Neural cell (in vitro differentiated cells): ENCODE measurements at regions not wholly inside any gene's neighbourhood (a gene's known extent, or its start where the extent isn't known, plus 50 kb on each side); places are given as distances from the start of the nearest gene placed in this dataset.

Experiments
- H2AFZ ChIP-seq: fragments of 200-600, 300-800 bp; sonication (generic), shearing (Covaris generic); 2 replicates; pipeline ENCODE4 v1.6.0; 2014; ENCODE audit warnings: low read depth, mild to moderate bottlenecking, antibody characterized with exemption, low read length, moderate library complexity
- H3F3A ChIP-seq: fragments of 200-600 bp; shearing (Covaris generic); 2 replicates; pipeline ENCODE4 v1.6.1; 2016; ENCODE audit warnings: mild to moderate bottlenecking, moderate library complexity, mixed read lengths, antibody characterized with exemption, low read length; ENCODE audit not compliant: insufficient read depth, poor library complexity, severe bottlenecking
- H3K27ac ChIP-seq: fragments of 200-600, 300-800 bp; sonication (generic), shearing (Covaris generic); 2 replicates; pipeline ENCODE4 v1.5.1; 2014; ENCODE audit warnings: mild to moderate bottlenecking, low read length, moderate library complexity
- H3K27me3 ChIP-seq: fragments of 300-800, 200-600 bp; sonication (generic), shearing (Covaris generic); 2 replicates; pipeline ENCODE4 v1.6.0; 2014; ENCODE audit warnings: mild to moderate bottlenecking, low read depth, low read length, moderate library complexity; ENCODE audit not compliant: insufficient read depth
- H3K36me3 ChIP-seq: fragments of 300-800, 200-600 bp; sonication (generic), shearing (Covaris generic); 2 replicates; pipeline ENCODE4 v1.5.1; 2014; ENCODE audit warnings: mild to moderate bottlenecking, antibody characterized with exemption, low read length, moderate library complexity; ENCODE audit not compliant: insufficient read depth
- H3K4me2 ChIP-seq: fragments of 300-800, 200-600 bp; sonication (generic), shearing (Covaris generic); 2 replicates; pipeline ENCODE4 v1.6.0; 2014; ENCODE audit warnings: mild to moderate bottlenecking, low read length
- H3K4me3 ChIP-seq: fragments of 300-800, 200-600 bp; sonication (generic), shearing (Covaris generic); 2 replicates; pipeline ENCODE4 v1.5.1; 2014; ENCODE audit warnings: mild to moderate bottlenecking, low read length, moderate library complexity
- H3K79me2 ChIP-seq: fragments of 200-600 bp; shearing (Covaris generic); replicated peaks from 2 replicates; pipeline ENCODE4 v1.6.0; 2014; ENCODE audit warnings: mild to moderate bottlenecking, low read length, moderate library complexity; ENCODE audit not compliant: insufficient read depth
- H3K9ac ChIP-seq: fragments of 300-800, 200-600 bp; sonication (generic), shearing (Covaris generic); 2 replicates; pipeline ENCODE4 v1.6.1; 2016; ENCODE audit warnings: mild to moderate bottlenecking, low read length, mixed read lengths
- H3K9me2 ChIP-seq: fragments of 200-600 bp; shearing (Covaris generic); 2 replicates; pipeline ENCODE4 v1.6.1; 2016; ENCODE audit warnings: mild to moderate bottlenecking, low read length, mixed read lengths; ENCODE audit not compliant: insufficient read depth
- H3K9me3 ChIP-seq: fragments of 200-600, 300-800 bp; sonication (generic), shearing (Covaris generic); 2 replicates; pipeline ENCODE4 v1.6.1; 2016; ENCODE audit warnings: mild to moderate bottlenecking, mixed run types, low read length, moderate library complexity, mixed read lengths
- H4K20me1 ChIP-seq: fragments of 200-600 bp; shearing (Covaris generic); 2 replicates; pipeline ENCODE4 v1.6.1; 2016; ENCODE audit warnings: mild to moderate bottlenecking, mixed run types; ENCODE audit not compliant: insufficient read depth
- CTCF ChIP-seq: fragments of 450-650 bp; IDR thresholded peaks from 2 replicates; pipeline ENCODE4 v1.5.1; 2014; ENCODE audit warnings: antibody characterized with exemption, mild to moderate bottlenecking, moderate library complexity; ENCODE audit not compliant: poor library complexity, severe bottlenecking
- EP300 ChIP-seq: fragments of 450-650 bp; conservative IDR thresholded peaks from 2 replicates; pipeline ENCODE4 v1.6.1; 2014; ENCODE audit warnings: antibody characterized with exemption, mild to moderate bottlenecking, moderate library complexity; ENCODE audit not compliant: poor library complexity, severe bottlenecking
- EZH2 ChIP-seq: fragments of 200-600, 300-800 bp; shearing (Covaris generic), sonication (generic); IDR thresholded peaks from 2 replicates; pipeline ENCODE4 v1.6.1; 2014; ENCODE audit warnings: antibody characterized with exemption, low read length, borderline replicate concordance, mild to moderate bottlenecking; ENCODE audit not compliant: insufficient read depth, poor library complexity, severe bottlenecking
- MXI1 ChIP-seq: fragments of 450-650 bp; conservative IDR thresholded peaks from 2 replicates; pipeline ENCODE4 v1.6.1; 2014; ENCODE audit warnings: antibody characterized with exemption, mild to moderate bottlenecking; ENCODE audit not compliant: poor library complexity, severe bottlenecking
- POLR2AphosphoS5 ChIP-seq: IDR thresholded peaks from 2 replicates; pipeline ENCODE4 v1.6.1; 2012
- RAD21 ChIP-seq: fragments of 450-650 bp; conservative IDR thresholded peaks from 2 replicates; pipeline ENCODE4 v1.6.1; 2014; ENCODE audit warnings: antibody characterized with exemption, mild to moderate bottlenecking, moderate library complexity
- SMC3 ChIP-seq: fragments of 450-650 bp; conservative IDR thresholded peaks from 2 replicates; pipeline ENCODE4 v1.6.1; 2014; ENCODE audit warnings: antibody characterized with exemption, mild to moderate bottlenecking, moderate library complexity; ENCODE audit not compliant: poor library complexity
- TAF1 ChIP-seq: IDR thresholded peaks from 2 replicates; pipeline ENCODE4 v1.6.1; 2012; ENCODE audit warnings: low read depth
- TF ChIP-seq, protein P1 (sequence below): IDR thresholded peaks from 2 replicates; pipeline ENCODE4 v1.6.1; 2012; ENCODE audit warnings: borderline replicate concordance

DNA sequence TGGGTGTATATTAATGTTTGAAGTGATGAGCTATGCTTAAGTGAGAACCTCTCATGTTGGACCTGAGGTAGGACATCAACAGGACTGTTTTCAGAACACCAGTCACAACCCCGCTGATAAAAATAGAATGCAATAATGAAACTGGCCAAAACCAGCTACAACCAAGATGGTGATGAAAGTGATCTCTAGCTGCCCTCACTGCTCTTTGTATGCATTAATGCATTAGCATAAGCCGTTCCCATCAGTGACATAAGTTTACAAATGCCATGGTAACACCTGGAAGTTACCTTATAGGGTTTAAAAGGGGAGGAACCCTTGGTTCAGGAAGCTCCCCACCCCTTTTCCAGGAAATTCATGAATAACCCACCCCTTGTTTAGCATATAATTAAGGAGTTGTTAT lies 672.5 kb upstream of the EEF2KMT start:
- Histone ChIP-seq H3K4me2 (no peak overlapping the region), H3K27me3 (no peaks in the 10 kb centered on the region), H3K4me3 (no peak overlapping the region), H2AFZ (no peak overlapping the region), H4K20me1 (no peaks in the 10 kb centered on the region), H3K79me2 (no peaks in the 10 kb centered on the region), H3K9ac (no peak overlapping the region), H3F3A (no peaks in the 10 kb centered on the region), H3K9me2 (no peaks in the 10 kb centered on the region), H3K36me3 (no peaks in the 10 kb centered on the region), H3K27ac (no peak overlapping the region), H3K9me3 (no peaks in the 10 kb centered on the region)
- TF ChIP-seq MXI1 (no peak), TAF1 (no peak), SMC3 (no peak), EZH2 (no peak)
- TF ChIP-seq, protein P1, sequence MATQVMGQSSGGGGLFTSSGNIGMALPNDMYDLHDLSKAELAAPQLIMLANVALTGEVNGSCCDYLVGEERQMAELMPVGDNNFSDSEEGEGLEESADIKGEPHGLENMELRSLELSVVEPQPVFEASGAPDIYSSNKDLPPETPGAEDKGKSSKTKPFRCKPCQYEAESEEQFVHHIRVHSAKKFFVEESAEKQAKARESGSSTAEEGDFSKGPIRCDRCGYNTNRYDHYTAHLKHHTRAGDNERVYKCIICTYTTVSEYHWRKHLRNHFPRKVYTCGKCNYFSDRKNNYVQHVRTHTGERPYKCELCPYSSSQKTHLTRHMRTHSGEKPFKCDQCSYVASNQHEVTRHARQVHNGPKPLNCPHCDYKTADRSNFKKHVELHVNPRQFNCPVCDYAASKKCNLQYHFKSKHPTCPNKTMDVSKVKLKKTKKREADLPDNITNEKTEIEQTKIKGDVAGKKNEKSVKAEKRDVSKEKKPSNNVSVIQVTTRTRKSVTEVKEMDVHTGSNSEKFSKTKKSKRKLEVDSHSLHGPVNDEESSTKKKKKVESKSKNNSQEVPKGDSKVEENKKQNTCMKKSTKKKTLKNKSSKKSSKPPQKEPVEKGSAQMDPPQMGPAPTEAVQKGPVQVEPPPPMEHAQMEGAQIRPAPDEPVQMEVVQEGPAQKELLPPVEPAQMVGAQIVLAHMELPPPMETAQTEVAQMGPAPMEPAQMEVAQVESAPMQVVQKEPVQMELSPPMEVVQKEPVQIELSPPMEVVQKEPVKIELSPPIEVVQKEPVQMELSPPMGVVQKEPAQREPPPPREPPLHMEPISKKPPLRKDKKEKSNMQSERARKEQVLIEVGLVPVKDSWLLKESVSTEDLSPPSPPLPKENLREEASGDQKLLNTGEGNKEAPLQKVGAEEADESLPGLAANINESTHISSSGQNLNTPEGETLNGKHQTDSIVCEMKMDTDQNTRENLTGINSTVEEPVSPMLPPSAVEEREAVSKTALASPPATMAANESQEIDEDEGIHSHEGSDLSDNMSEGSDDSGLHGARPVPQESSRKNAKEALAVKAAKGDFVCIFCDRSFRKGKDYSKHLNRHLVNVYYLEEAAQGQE = no peak

DNA sequence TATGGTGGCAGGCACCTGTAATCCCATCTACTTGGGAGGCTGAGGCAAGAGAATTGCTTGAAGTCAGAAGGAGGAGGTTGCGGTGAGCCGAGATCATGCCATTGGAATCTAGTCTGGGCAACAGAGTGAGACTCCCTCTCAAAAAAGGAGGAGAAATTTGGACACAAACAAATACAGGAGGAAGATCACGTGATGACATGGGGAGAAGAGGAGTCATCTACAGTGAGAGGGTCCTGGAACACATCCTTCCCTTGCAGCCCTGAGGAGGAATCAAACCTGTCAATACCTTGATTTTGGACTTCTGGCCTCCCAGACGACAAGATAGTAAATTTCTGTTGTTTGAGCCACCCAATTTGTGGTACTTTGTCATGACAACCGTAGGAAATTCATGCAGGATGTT lies 671.9 kb upstream of the EEF2KMT start:
- Histone ChIP-seq H3K9me3 (no peaks in the 10 kb centered on the region), H2AFZ (no peak overlapping the region), H3K4me2 (no peak overlapping the region), H3F3A (no peaks in the 10 kb centered on the region), H3K9ac (no peak overlapping the region), H3K79me2 (no peaks in the 10 kb centered on the region), H3K36me3 (no peaks in the 10 kb centered on the region), H3K9me2 (no peaks in the 10 kb centered on the region), H3K4me3 (no peak overlapping the region), H3K27me3 (no peaks in the 10 kb centered on the region), H4K20me1 (no peaks in the 10 kb centered on the region), H3K27ac (no peak overlapping the region)
- TF ChIP-seq CTCF (no peak), RAD21 (no peak), SMC3 (no peak), EP300 (no peak), TAF1 (no peak), MXI1 (no peak), POLR2AphosphoS5 (no peak), EZH2 (no peak)
- TF ChIP-seq, protein P1 = no peak
